HCT116 (cell line): ENCODE measurements at regions not wholly inside any gene's neighbourhood (a gene's known extent, or its start where the extent isn't known, plus 50 kb on each side); places are given as distances from the start of the nearest gene placed in this dataset.

ENCODE experiments used
- ATAC-seq: fragments of 200-7000 bp; cut with Tn5 transposase; 2 replicates; pipeline ENCODE4 v1.9.1; 2020; ENCODE audit warnings: mild to moderate bottlenecking, moderate library complexity
- BruUV-seq: library from RNA; stranded (reverse); fragments of 400-500 nt; replicated peaks from 2 replicates; lab custom pipeline; 2021; lab: Mats Ljungman, UMichigan
- CTCF ChIA-PET: fragments of 300-600 bp; sonication (Branson Sonifier 250); formaldehyde crosslinking; loops from one replicate; lab custom pipeline; 2021; ENCODE audit warnings: antibody characterized with exemption; lab: Charles Lee
- POLR2A ChIA-PET: fragments of 300-600, 350-600 bp; sonication (Branson Sonifier 250); formaldehyde crosslinking; loops from one replicate; lab custom pipeline; 2021; ENCODE audit warnings: antibody characterized with exemption; lab: Charles Lee
- RAD21 ChIA-PET, 2 experiments: fragments of 300-600 bp; sonication (Branson Sonifier 250); formaldehyde crosslinking; loops; one replicate each; lab custom pipeline; 2023; ENCODE audit warnings: low total read pairs in 2 of 2; ENCODE audit not compliant: uncharacterized antibody in 2 of 2, unreplicated experiment in 2 of 2, low non-redundant PET in 1 of 2; lab: Charles Lee
- DNase-seq: peaks from one replicate; pipeline ENCODE4 v3.0.0-alpha.2; 2010; ENCODE audit warnings: low read depth, low spot score
- H2AFZ ChIP-seq: fragments of 200-600 bp; shearing (Covaris generic), sonication (generic); 2 replicates; pipeline ENCODE4 v1.6.1; 2017; ENCODE audit warnings: low read depth, mixed run types, mixed read lengths, antibody characterized with exemption, low read length; ENCODE audit not compliant: poor library complexity, severe bottlenecking
- H3K27ac ChIP-seq: 2 replicates; pipeline ENCODE4 v1.5.1; 2012; ENCODE audit warnings: low read depth, low read length
- H3K27me3 ChIP-seq: fragments of 200-600 bp; sonication (generic); 2 replicates; pipeline ENCODE4 v1.6.1; 2016; ENCODE audit warnings: mixed run types, low read length, mixed read lengths; ENCODE audit not compliant: insufficient read depth
- H3K36me3 ChIP-seq, 2 experiments: fragments of 200-500 bp in 1 of 2; fragments of 200-600 bp in 1 of 2; sonication (Bioruptor generic) in 1 of 2; sonication (generic) in 1 of 2; 2 replicates each; pipeline versions ENCODE4 v1.5.1 to v1.6.1; 2014 to 2016; ENCODE audit warnings: low read length in 2 of 2, inconsistent platforms in 1 of 2, mixed read lengths in 1 of 2, mixed run types in 1 of 2; ENCODE audit not compliant: insufficient read depth in 2 of 2, control insufficient read depth in 1 of 2
- H3K4me1 ChIP-seq, 2 experiments: fragments of 200-600 bp in 1 of 2; sonication (generic) in 1 of 2; 2 replicates each; pipeline versions ENCODE4 v1.5.1 to v1.6.1; 2012 to 2017; ENCODE audit warnings: low read length in 2 of 2, inconsistent platforms in 1 of 2, mild to moderate bottlenecking in 1 of 2, mixed read lengths in 1 of 2, mixed run types in 1 of 2, moderate library complexity in 1 of 2; ENCODE audit not compliant: insufficient read depth in 2 of 2, control insufficient read depth in 1 of 2
- H3K4me2 ChIP-seq: fragments of 200-600 bp; sonication (generic); 2 replicates; pipeline ENCODE4 v1.6.1; 2017; ENCODE audit warnings: mixed run types, low read length, mixed read lengths
- H3K4me3 ChIP-seq, 2 experiments: fragments of 200-600 bp in 1 of 2; sonication (generic) in 1 of 2; replicated peaks in 1 of 2; 2 replicates each; pipeline ENCODE4 v1.5.1; 2011 to 2016; ENCODE audit warnings: low read length in 2 of 2, control low read depth in 1 of 2, low read depth in 1 of 2, mild to moderate bottlenecking in 1 of 2, mixed read lengths in 1 of 2, mixed run types in 1 of 2
- H3K79me2 ChIP-seq: fragments of 200-600 bp; sonication (generic); 2 replicates; pipeline ENCODE4 v1.6.1; 2017; ENCODE audit warnings: mild to moderate bottlenecking, mixed run types, low read length, moderate library complexity, mixed read lengths; ENCODE audit not compliant: insufficient read depth
- H3K9ac ChIP-seq: fragments of 200-600 bp; sonication (generic); 2 replicates; pipeline ENCODE4 v1.6.1; 2016; ENCODE audit warnings: low read length, mixed read lengths
- H3K9me2 ChIP-seq: fragments of 200-600 bp; sonication (generic), shearing (Covaris generic); 2 replicates; pipeline ENCODE4 v1.6.1; 2017; ENCODE audit warnings: mixed run types, mild to moderate bottlenecking, moderate library complexity; ENCODE audit not compliant: insufficient read depth
- H3K9me3 ChIP-seq, 2 experiments: fragments of 200-500 bp in 1 of 2; fragments of 200-600 bp in 1 of 2; sonication (Bioruptor generic) in 1 of 2; sonication (generic) in 1 of 2; 2 replicates each; pipeline ENCODE4 v1.6.1; 2014 to 2017; ENCODE audit warnings: low read length in 2 of 2, mixed read lengths in 2 of 2, inconsistent platforms in 1 of 2, low read depth in 1 of 2, mild to moderate bottlenecking in 1 of 2, mixed run types in 1 of 2, moderate library complexity in 1 of 2; ENCODE audit not compliant: control insufficient read depth in 1 of 2, insufficient read depth in 1 of 2
- H4K20me1 ChIP-seq: fragments of 200-600 bp; sonication (generic), shearing (Covaris generic); 2 replicates; pipeline ENCODE4 v1.6.1; 2017; ENCODE audit warnings: mixed run types, mild to moderate bottlenecking, moderate library complexity; ENCODE audit not compliant: insufficient read depth
- EGR1 ChIP-seq: IDR thresholded peaks from 2 replicates; pipeline ENCODE4 v1.6.1; 2012; ENCODE audit warnings: low read depth
- ELF1 ChIP-seq: IDR thresholded peaks from 2 replicates; pipeline ENCODE4 v1.6.1; 2012; ENCODE audit warnings: low read depth, borderline replicate concordance
- EZH2phosphoT487 ChIP-seq: fragments of 200-600 bp; IDR thresholded peaks from 2 replicates; pipeline ENCODE4 v1.6.1; 2018; ENCODE audit warnings: antibody characterized with exemption, borderline replicate concordance
- JUND ChIP-seq: IDR thresholded peaks from 2 replicates; pipeline ENCODE4 v1.6.1; 2012
- MAX ChIP-seq: IDR thresholded peaks from 2 replicates; pipeline ENCODE4 v1.6.1; 2012
- POLR2A ChIP-seq: IDR thresholded peaks from 2 replicates; pipeline ENCODE4 v1.7.0; 2011; ENCODE audit warnings: borderline replicate concordance; ENCODE audit not compliant: insufficient read depth, insufficient read length; ENCODE audit errors: extremely low read depth
- POLR2AphosphoS5 ChIP-seq: IDR thresholded peaks from 2 replicates; pipeline ENCODE4 v1.6.1; 2011; ENCODE audit warnings: mild to moderate bottlenecking, low read depth, low read length, moderate library complexity
- RAD21 ChIP-seq: IDR thresholded peaks from 2 replicates; pipeline ENCODE4 v1.6.1; 2012; ENCODE audit warnings: low read depth, mild to moderate bottlenecking
- REST ChIP-seq: IDR thresholded peaks from 2 replicates; pipeline ENCODE4 v1.6.1; 2012; ENCODE audit warnings: low read depth
- SIN3A ChIP-seq: IDR thresholded peaks from 2 replicates; pipeline ENCODE4 v1.6.1; 2012; ENCODE audit warnings: low read depth
- SP1 ChIP-seq: IDR thresholded peaks from 2 replicates; pipeline ENCODE4 v1.6.1; 2012; ENCODE audit warnings: low read depth
- SRF ChIP-seq: IDR thresholded peaks from 2 replicates; pipeline ENCODE4 v1.6.1; 2012; ENCODE audit warnings: low read depth
- YY1 ChIP-seq: IDR thresholded peaks from 2 replicates; pipeline ENCODE4 v1.6.1; 2011; ENCODE audit warnings: low read length, low read depth, moderate library complexity, mild to moderate bottlenecking; ENCODE audit not compliant: insufficient replicate concordance; ENCODE audit errors: extremely low read depth
- ZBTB33 ChIP-seq: IDR thresholded peaks from 2 replicates; pipeline ENCODE4 v1.6.1; 2011; ENCODE audit warnings: mild to moderate bottlenecking, low read length, moderate library complexity; ENCODE audit not compliant: insufficient replicate concordance; ENCODE audit errors: extremely low read depth
- ZFX ChIP-seq: fragments of 450-650 bp; IDR thresholded peaks from 2 replicates; pipeline ENCODE4 v1.6.1; 2017
- ZNF274 ChIP-seq: fragments of 200-500 bp; sonication (Bioruptor generic); IDR thresholded peaks from 2 replicates; pipeline ENCODE4 v1.6.1; 2014; ENCODE audit warnings: mild to moderate bottlenecking, low read depth, low read length, inconsistent platforms
- intact Hi-C: fragments of 100-400 bp; cut with micrococcal nuclease; formaldehyde crosslinking; loops from 2 replicates; pipeline ENCODE4 v1.10.0; 2022

- Histone ChIP-seq H3K27me3 (no peaks in the 10 kb centered on the region), H4K20me1 (no peaks in the 10 kb centered on the region), H3K4me2 (no peak overlapping the region), H3K9me2 (no peaks in the 10 kb centered on the region), H3K4me1 (no peaks in the 10 kb centered on the region), H3K9me3 (no peaks in the 10 kb centered on the region), H3K79me2 (no peaks in the 10 kb centered on the region), H2AFZ (no peak overlapping the region), H3K4me3 (no peak overlapping the region), H3K36me3 (no peaks in the 10 kb centered on the region), H3K9ac (no peak overlapping the region), H3K27ac (no peak overlapping the region)
- intact Hi-C loops: no loop called here
- DNase-seq (no peak), ATAC-seq (no peak)
- ChIA-PET RAD21 (no interaction called here), POLR2A (no interaction called here), CTCF (no interaction called here)
- no TSS peak for BruUV-seq
- no peak for TF ChIP-seq ZNF274
- TF ChIP-seq POLR2A: no peak
- no peak for TF ChIP-seq RAD21
- TF ChIP-seq REST: no peak
- TF ChIP-seq SIN3A: no peak
- no peak for TF ChIP-seq SRF
- TF ChIP-seq YY1: no peak
- no peak for TF ChIP-seq EZH2phosphoT487
- no peak for TF ChIP-seq JUND
- no peak for TF ChIP-seq MAX
- TF ChIP-seq ZFX: no peak
- TF ChIP-seq POLR2AphosphoS5: no peak
- no peak for TF ChIP-seq EGR1
- no peak for TF ChIP-seq ELF1
- TF ChIP-seq SP1: no peak
- no peak for TF ChIP-seq ZBTB33
These were observed 106.8 kb downstream of the GLRX3 start for GRCh38 chr10:130243015-130243414.
